ENCODE measurements at regions not wholly inside any gene's neighbourhood (a gene's known extent, or its start where the extent isn't known, plus 50 kb on each side); places are given as distances from the start of the nearest gene placed in this dataset.

DNA sequence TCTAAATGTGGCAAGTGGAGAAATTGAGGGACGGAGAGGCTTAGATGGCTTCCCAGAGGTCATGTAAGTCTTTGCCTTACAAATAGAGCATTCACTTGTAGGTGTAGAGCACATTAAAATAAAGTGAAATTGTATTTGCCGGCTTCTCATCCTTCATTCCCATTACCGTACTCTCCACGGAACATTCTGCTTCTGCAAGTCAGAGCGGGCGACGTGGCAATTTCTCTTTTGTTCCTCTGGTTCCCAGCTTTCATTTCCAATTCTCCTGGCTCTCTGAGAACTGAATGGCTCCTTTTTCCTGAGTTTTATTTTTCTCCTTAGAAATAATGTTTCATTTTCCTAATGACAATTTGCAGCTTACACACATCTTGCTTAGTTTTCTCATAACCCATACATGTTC lies 51.3 kb upstream of the PFKP start:
- no peak for DNase-seq (ENCODE audit: low read depth)

GRCh38 chr10:3014968-3015367 lies 52.4 kb upstream of the PFKP start:
- DNase-seq (ENCODE audit: low read depth): no peak

DNA sequence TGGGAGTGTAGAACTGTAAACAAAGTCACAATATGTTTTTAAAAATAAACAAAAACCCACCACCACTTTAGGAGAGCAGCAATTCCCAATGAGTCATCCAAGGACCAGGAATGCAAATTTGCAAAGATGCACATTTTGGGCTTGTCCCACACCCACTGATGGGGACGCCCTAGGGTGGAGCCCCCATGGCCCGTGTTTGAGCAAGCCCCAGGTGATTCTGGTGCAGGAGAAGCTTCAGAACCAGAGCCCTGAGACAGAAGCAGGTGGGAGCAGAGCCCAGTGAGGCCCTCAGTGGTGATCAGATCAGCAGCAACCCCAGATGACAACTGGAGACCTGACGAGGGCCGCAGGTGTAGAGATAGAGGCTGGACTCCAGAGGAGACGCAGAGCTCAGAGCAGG lies 55.1 kb upstream of the PFKP start:
- DNase-seq (ENCODE audit: low read depth): no peak

GRCh38 chr10:3010816-3011460 lies 56.4 kb upstream of the PFKP start:
- no peak for DNase-seq (ENCODE audit: low read depth)

DNA sequence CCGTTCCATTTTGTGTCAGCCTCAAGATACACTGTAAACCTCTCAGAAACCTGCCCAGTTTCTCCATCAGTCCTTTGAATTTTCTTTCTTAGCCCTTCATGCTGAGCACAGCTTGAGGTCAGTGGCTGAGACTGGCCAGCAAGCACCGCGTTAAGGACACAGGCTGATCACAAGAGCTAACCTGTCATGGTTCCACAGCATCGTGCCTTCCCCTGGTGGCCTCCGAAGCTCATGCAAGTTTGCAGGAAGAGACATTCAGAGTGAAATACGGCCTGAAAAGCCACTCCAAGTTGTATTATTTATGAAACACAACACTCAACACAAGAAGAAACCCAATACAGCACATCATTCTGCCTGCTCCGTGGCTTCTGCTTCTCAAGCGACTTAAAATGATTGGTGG lies 57.0 kb upstream of the PFKP start:
- no peak for DNase-seq (ENCODE audit: low read depth)

DNA sequence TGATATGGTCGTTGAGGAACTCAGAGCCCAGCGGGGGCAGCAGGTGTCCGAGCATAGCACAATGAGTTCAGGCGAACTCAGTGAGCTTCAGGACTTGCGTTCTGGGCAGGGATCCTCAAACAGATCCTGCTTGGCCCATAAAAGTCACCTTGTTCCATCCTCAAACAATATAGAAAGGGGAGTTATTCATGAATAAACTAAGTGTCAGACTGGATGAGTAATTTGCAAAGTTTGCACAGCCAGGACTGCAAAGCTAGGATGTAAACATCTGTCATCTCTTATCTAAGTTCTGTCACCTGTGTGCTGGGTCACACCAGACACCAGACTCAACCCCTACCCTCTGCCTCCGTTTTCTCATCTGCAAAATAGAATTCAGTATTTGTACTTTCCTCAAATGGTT lies 58.0 kb upstream of the PFKP start:
- DNase-seq (ENCODE audit: low read depth): no peak

DNA sequence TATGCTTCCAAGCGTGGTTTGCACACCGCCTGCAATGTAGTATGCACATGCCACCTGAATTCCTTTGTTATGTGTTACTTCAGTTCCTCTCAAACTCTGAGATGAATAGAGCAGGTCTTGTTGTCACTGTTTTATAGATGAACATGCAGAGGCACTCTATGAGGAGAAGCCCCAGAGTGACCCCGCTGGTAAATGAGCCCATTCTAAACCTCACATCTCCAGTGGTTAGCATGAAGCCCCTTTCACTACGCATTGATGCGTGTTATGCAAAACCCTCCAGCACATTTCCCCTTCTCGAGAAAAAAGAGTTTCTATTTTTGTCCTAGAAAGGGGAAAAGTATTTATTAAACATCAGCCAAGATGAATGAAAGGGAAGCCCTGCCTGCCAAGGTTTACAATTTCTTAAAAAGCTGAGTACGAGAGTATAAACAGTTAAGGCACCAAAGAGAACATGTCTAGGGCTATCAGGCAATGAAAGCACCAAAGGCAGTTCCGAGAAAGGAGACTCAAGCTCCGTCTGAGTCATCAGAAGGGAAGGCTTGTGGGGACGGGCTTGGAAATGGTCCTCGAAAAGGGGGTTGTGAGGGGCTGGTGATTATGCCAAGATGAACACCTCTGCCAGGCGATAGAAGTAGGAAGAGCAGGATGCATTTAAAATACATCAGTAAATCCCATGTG lies 58.7 kb upstream of the PFKP start:
- no peak for DNase-seq (ENCODE audit: low read depth)

GRCh38 chr10:3006607-3007006 lies 60.7 kb upstream of the PFKP start:
- no peak for DNase-seq (ENCODE audit: low read depth)

- DNase-seq (ENCODE audit: low read depth): no peak
Measured at GRCh38 chr10:3006093-3006492, 61.3 kb upstream of the PFKP start.

- DNase-seq (ENCODE audit: low read depth): no peak
Measured at GRCh38 chr10:3002304-3002703, 65.0 kb upstream of the PFKP start.

DNA sequence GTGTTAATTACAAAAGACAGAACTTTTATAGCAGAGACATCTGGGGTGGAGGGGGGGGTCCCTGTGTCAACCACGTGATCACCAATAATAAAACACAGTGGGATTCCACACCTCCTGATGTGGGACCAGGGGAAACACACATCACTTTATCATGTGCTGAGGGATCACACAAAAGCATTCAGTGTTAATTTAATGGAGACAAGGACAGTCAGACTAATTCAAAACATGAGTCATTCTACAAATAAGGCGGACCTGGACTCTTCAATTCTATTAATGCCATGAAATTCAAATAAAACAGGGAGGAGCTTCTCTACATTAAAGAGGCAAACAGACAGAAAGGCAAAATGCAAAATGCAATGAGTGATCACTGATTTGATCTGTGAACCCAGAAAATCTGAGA lies 67.3 kb upstream of the PFKP start:
- no peak for DNase-seq (ENCODE audit: low read depth)

DNA sequence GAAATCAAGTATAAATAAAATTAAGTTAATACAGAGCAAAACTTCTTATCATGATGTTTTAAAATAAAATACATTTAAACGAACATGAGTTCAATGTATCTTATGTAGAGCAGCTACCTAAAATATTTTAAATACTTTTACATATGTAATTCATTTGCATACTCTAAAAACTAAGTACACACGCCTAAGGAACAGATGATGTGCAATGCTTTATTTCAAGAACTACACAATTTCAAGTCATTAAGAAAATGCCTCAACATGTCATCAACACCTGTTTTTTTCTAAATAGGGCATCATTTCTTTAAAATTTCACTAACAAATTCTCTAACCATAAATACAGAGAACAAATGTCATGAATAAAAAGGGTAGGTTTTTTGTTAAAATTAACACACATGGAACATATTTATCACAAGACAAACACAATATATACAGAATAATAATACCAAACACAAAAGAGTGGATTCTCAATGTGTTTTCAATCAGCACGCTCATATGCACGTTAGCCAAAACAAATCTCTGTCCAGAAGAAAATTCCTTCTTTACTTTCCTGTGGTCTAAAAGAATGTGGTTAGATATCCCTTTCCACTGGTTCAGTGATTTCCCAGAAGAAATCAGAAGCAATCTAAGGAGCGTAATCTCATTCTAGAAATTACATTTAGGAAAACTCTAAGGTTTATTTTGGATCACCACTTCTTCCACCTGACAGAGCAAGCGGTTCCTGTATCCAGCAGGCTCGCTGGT lies 73.0 kb upstream of the PFKP start:
- no peak for DNase-seq (ENCODE audit: low read depth)

GRCh38 chr10:2993636-2994035 lies 73.7 kb upstream of the PFKP start:
- DNase-seq (ENCODE audit: low read depth): no peak

DNA sequence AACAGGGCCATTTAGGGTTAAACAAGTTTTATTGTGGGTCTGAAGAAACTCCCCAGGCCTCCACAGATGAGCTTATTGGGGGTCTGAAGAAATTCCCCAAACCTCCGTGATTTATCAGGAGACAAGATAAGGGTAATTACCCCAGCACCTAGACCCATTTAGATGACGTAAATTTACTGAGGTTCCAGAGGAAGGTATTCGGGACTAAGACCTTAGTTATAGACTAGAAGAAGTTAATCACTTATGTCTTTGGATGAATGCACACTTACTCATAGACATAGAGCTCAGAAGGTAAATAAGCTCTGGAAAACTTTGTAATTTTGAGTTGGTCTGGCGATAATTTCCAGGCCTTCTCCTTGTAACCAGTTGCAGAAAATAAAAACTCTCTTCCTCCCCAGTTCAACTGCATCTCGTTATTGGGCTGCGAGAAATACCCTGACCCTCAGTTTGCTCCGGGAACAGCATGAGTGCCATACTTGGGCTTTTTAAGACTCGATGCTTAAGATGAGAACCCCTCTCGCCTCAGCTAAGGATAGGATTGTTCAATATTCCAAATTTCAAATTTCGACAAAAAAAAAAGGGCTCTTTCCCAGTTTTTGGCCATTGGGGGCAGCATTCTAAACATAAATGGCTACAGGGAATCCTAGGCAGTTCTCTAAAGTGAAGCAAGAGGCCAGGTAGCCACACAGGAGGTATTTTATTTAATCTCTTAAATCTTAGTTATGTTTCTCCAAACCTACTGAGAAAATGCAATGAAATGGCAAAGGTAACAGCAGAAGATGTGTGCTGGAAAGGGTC lies 74.7 kb upstream of the PFKP start:
- no peak for DNase-seq (ENCODE audit: low read depth)

DNA sequence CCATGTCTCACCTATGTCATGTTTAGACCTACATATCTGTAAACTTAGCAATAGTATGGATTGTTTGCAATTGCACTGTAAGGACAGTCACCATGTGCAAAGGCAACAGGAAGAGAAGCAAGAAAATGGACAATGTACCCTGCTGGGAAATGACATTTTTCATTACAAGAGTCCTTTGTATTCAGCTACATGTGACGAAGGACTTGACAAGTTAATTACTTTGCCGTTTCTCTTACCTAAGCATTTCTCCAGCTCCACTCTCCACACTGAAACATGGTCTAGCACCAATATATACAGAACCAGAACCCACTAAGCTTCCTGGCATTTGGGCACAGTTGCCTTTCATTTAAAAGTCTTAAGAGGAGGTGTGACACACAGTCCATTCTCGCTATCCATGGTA lies 76.6 kb upstream of the PFKP start:
- no peak for DNase-seq (ENCODE audit: low read depth)

GRCh38 chr10:2989292-2989947 lies 77.9 kb upstream of the PFKP start:
- DNase-seq (ENCODE audit: low read depth): no peak

GRCh38 chr10:2987185-2987768 lies 80.1 kb upstream of the PFKP start:
- no peak for DNase-seq (ENCODE audit: low read depth)

GRCh38 chr10:2986391-2986801 lies 81.0 kb upstream of the PFKP start:
- no peak for DNase-seq (ENCODE audit: low read depth)

GRCh38 chr10:2985729-2986232 lies 81.6 kb upstream of the PFKP start:
- DNase-seq (ENCODE audit: low read depth): no peak

- no peak for DNase-seq (ENCODE audit: low read depth)
Measured at GRCh38 chr10:2984682-2985081, 82.7 kb upstream of the PFKP start.

DNA sequence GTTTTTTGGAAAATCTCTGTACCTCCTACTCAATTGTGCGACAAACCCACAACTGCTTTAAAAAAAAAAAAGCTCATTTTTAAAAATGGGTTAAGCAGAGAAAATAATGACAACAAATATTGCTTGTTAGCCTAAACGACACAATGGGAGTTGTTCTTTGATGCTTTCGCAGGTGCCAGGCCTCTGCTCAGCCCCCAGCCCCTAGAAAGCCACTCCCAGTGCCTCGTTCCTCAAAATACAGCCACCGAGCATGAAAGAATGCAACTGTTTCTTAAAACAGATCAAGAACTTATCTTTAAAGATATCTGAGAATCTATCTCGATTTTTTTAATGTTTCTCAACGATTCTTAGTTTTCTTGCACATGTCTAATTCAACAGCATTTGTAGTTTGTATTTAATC lies 85.2 kb upstream of the PFKP start:
- DNase-seq (ENCODE audit: low read depth): no peak

Data from CMK (cell line).